Activated CD4-positive, alpha-beta memory T cell treated with anti-CD3 and anti-CD28 coated beads for 36 hours (primary cell): ENCODE measurements at regions not wholly inside any gene's neighbourhood (a gene's known extent, or its start where the extent isn't known, plus 50 kb on each side); places are given as distances from the start of the nearest gene placed in this dataset.

Source experiments
- CTCF ChIA-PET: fragments of 350-600 bp; sonication (Branson Sonifier 250); formaldehyde crosslinking; loops from one replicate; lab custom pipeline; 2021; ENCODE audit warnings: antibody characterized with exemption, inconsistent platforms; lab: Charles Lee
- POLR2A ChIA-PET: fragments of 350-600 bp; sonication (Branson Sonifier 250); formaldehyde crosslinking; loops from one replicate; lab custom pipeline; 2021; ENCODE audit warnings: antibody characterized with exemption; lab: Charles Lee
- DNase-seq: peaks from one replicate; pipeline ENCODE4 v3.0.0-alpha.2; 2020
- H3K27ac Mint-ChIP-seq: one replicate; pipeline ENCODE4 v1.8.0; 2021; ENCODE audit warnings: mixed read lengths
- H3K27me3 Mint-ChIP-seq: one replicate; pipeline ENCODE4 v1.8.0; 2021; ENCODE audit warnings: mixed read lengths
- H3K36me3 Mint-ChIP-seq: one replicate; pipeline ENCODE4 v1.8.0; 2021; ENCODE audit warnings: mixed read lengths
- H3K4me1 Mint-ChIP-seq: one replicate; pipeline ENCODE4 v1.8.0; 2021; ENCODE audit warnings: low read depth, mixed read lengths
- H3K4me3 Mint-ChIP-seq: one replicate; pipeline ENCODE4 v1.8.0; 2021; ENCODE audit warnings: mild to moderate bottlenecking, mixed read lengths
- H3K9me3 Mint-ChIP-seq: one replicate; pipeline ENCODE4 v1.8.0; 2021; ENCODE audit warnings: mixed read lengths
- intact Hi-C: fragments of 100-400 bp; cut with micrococcal nuclease; formaldehyde crosslinking; loops from one replicate; pipeline ENCODE4 v1.15.1; 2023

- intact Hi-C loops, result no loop called here
- H3K9me3 Mint-ChIP-seq, result no peaks in the 10 kb centered on the region
- ChIA-PET CTCF (no interaction called here), POLR2A (no interaction called here)
- no peak overlapping the region for H3K27ac Mint-ChIP-seq
- H3K27me3 Mint-ChIP-seq, result peaks cover 6% of the 10 kb centered on the region
- no peak overlapping the region for H3K4me3 Mint-ChIP-seq
- no peaks in the 10 kb centered on the region for H3K36me3 Mint-ChIP-seq
- no peak for DNase-seq
- H3K4me1 Mint-ChIP-seq, result no peaks in the 10 kb centered on the region
These were observed 56.5 kb upstream of the CREB5 start for GRCh38 chr7:28355635-28356319.

GRCh38 chr7:28356619-28357018, 55.7 kb upstream of the CREB5 start:
- Mint-ChIP-seq H3K27me3 (peaks cover 6% of the 10 kb centered on the region), H3K4me3 (no peak overlapping the region)
- CTCF ChIA-PET, result interaction anchor here (0.7 kb wide), 1 partner anchor 191 kb away, joined by 3 read pairs; no protein-coding TSS in a partner anchor

GRCh38 chr7:28358423-28358868, 53.9 kb upstream of the CREB5 start:
- H3K4me1 Mint-ChIP-seq, result no peaks in the 10 kb centered on the region
- POLR2A ChIA-PET, result no interaction called here
- H3K36me3 Mint-ChIP-seq, result no peaks in the 10 kb centered on the region
- no peak for DNase-seq
- H3K9me3 Mint-ChIP-seq, result no peaks in the 10 kb centered on the region
- H3K27ac Mint-ChIP-seq, result no peak overlapping the region
- H3K4me3 Mint-ChIP-seq, result no peak overlapping the region
- CTCF ChIA-PET, result interaction anchor here (1.0 kb wide), 1 partner anchor 11 kb away, joined by 3 read pairs; no protein-coding TSS in a partner anchor
- intact Hi-C loops, result no loop called here
- peaks cover 6% of the 10 kb centered on the region for H3K27me3 Mint-ChIP-seq

More at GRCh38 chr7:28356619-28357018, 55.7 kb upstream of the CREB5 start:
- no peak for DNase-seq
- Mint-ChIP-seq H3K9me3 (no peaks in the 10 kb centered on the region), H3K36me3 (no peaks in the 10 kb centered on the region), H3K27ac (no peak overlapping the region), H3K4me1 (no peaks in the 10 kb centered on the region)
- intact Hi-C loops, result no loop called here
- POLR2A ChIA-PET, result no interaction called here

GRCh38 chr7:28360739-28361138, 51.6 kb upstream of the CREB5 start:
- Mint-ChIP-seq H3K36me3 (no peaks in the 10 kb centered on the region), H3K27ac (no peak overlapping the region), H3K4me3 (no peak overlapping the region), H3K4me1 (no peaks in the 10 kb centered on the region), H3K27me3 (peaks cover 10% of the 10 kb centered on the region), H3K9me3 (peaks cover 11% of the 10 kb centered on the region)
- ChIA-PET POLR2A (no interaction called here), CTCF (interaction anchor here (0.7 to 4.5 kb wide), 2 partner anchors 15 to 63 kb away, joined by 3 to 23 read pairs; no protein-coding TSS in a partner anchor)
- DNase-seq, result no peak
- intact Hi-C loops, result no loop called here

- no peak overlapping the region for H3K4me3 Mint-ChIP-seq
- peaks cover 11% of the 10 kb centered on the region for H3K9me3 Mint-ChIP-seq
- ChIA-PET POLR2A (no interaction called here), CTCF (interaction anchor here (0.7 to 4.5 kb wide), 5 partner anchors 14 to 493 kb away, joined by 3 to 23 read pairs (median 3); no protein-coding TSS in a partner anchor)
- no peaks in the 10 kb centered on the region for H3K4me1 Mint-ChIP-seq
- no peak overlapping the region for H3K27ac Mint-ChIP-seq
- DNase-seq, result no peak
- H3K36me3 Mint-ChIP-seq, result no peaks in the 10 kb centered on the region
- intact Hi-C loops, result no loop called here
- peaks cover 6% of the 10 kb centered on the region for H3K27me3 Mint-ChIP-seq
These were observed 50.8 kb upstream of the CREB5 start for GRCh38 chr7:28361551-28361950.

GRCh38 chr7:28362182-28362581, 50.1 kb upstream of the CREB5 start:
- Mint-ChIP-seq H3K27me3 (peaks cover 8% of the 10 kb centered on the region), H3K36me3 (no peaks in the 10 kb centered on the region), H3K27ac (no peak overlapping the region), H3K4me1 (no peaks in the 10 kb centered on the region), H3K4me3 (no peak overlapping the region), H3K9me3 (peaks cover 11% of the 10 kb centered on the region)
- CTCF ChIA-PET, result interaction anchor here (0.9 to 4.5 kb wide), 5 partner anchors 15 to 492 kb away, joined by 3 to 23 read pairs (median 3); no protein-coding TSS in a partner anchor
- intact Hi-C loops, result no loop called here
- POLR2A ChIA-PET, result no interaction called here
- DNase-seq, result no peak
